IMR-90 (cell line): ENCODE measurements at regions not wholly inside any gene's neighbourhood (a gene's known extent, or its start where the extent isn't known, plus 50 kb on each side); places are given as distances from the start of the nearest gene placed in this dataset.

Experiments
- ATAC-seq: fragments of 200-7000 bp; cut with Tn5 transposase; 2 replicates; pipeline ENCODE4 v1.9.1; 2020; ENCODE audit warnings: low read depth, mild to moderate bottlenecking, moderate library complexity
- BruUV-seq: library from RNA; stranded (reverse); fragments of 400-500 nt; replicated peaks from 2 replicates; lab custom pipeline; 2021; lab: Mats Ljungman, UMichigan
- CTCF ChIA-PET: fragments of 300-600 bp; formaldehyde crosslinking; extraction: SDS; loops from one replicate; lab custom pipeline; 2021; ENCODE audit warnings: antibody characterized with exemption; lab: Yijun Ruan, JAX
- POLR2A ChIA-PET: fragments of 300-600 bp; sonication (Branson Sonifier 250); formaldehyde crosslinking; loops from one replicate; lab custom pipeline; 2022; ENCODE audit warnings: antibody characterized with exemption; ENCODE audit not compliant: unreplicated experiment; lab: Charles Lee
- DNase-seq: peaks from one replicate; pipeline ENCODE4 v3.0.0; 2013
- H2AFZ ChIP-seq: replicated peaks from 2 replicates; pipeline ENCODE3; 2013; ENCODE audit warnings: low read length, mild to moderate bottlenecking; ENCODE audit not compliant: poor library complexity
- H2AK5ac ChIP-seq: 2 replicates; pipeline ENCODE4 v1.6.1; 2013; ENCODE audit warnings: low read depth, low read length, inconsistent platforms
- H2AK9ac ChIP-seq: replicated peaks from 2 replicates; pipeline ENCODE3; 2013; ENCODE audit warnings: mild to moderate bottlenecking, low read depth, low read length, moderate library complexity; ENCODE audit not compliant: poor library complexity
- H2BK120ac ChIP-seq: 2 replicates; pipeline ENCODE4 v1.6.1; 2013; ENCODE audit warnings: low read depth, low read length, inconsistent platforms
- H2BK15ac ChIP-seq: 3 replicates; pipeline ENCODE4 v1.6.1; 2013; ENCODE audit warnings: low read depth, low read length, inconsistent platforms
- H2BK20ac ChIP-seq: 2 replicates; pipeline ENCODE4 v1.6.1; 2013; ENCODE audit warnings: low read depth, mild to moderate bottlenecking, inconsistent platforms, low read length, moderate library complexity
- H2BK5ac ChIP-seq: 2 replicates; pipeline ENCODE4 v1.6.1; 2013; ENCODE audit warnings: mild to moderate bottlenecking, low read depth, low read length, inconsistent platforms; ENCODE audit not compliant: poor library complexity, severe bottlenecking
- H3K14ac ChIP-seq: replicated peaks from 2 replicates; pipeline ENCODE4 v1.6.1; 2013; ENCODE audit warnings: low read depth, low read length, inconsistent platforms
- H3K18ac ChIP-seq: 2 replicates; pipeline ENCODE4 v1.6.1; 2013; ENCODE audit warnings: low read depth, low read length, control low read depth
- H3K23ac ChIP-seq: 2 replicates; pipeline ENCODE4 v1.6.1; 2013; ENCODE audit warnings: low read depth, low read length, inconsistent platforms
- H3K27ac ChIP-seq: 2 replicates; pipeline ENCODE4 v1.5.1; 2013; ENCODE audit warnings: mild to moderate bottlenecking, control low read depth, low read length; ENCODE audit not compliant: insufficient read depth
- H3K27me3 ChIP-seq: 2 replicates; pipeline ENCODE4 v1.6.1; 2013; ENCODE audit warnings: low read length; ENCODE audit not compliant: control insufficient read depth, insufficient read depth
- H3K36me3 ChIP-seq: 2 replicates; pipeline ENCODE4 v1.6.1; 2013; ENCODE audit warnings: low read length, mixed read lengths; ENCODE audit not compliant: control insufficient read depth, insufficient read depth
- H3K4ac ChIP-seq: 2 replicates; pipeline ENCODE4 v1.6.1; 2013; ENCODE audit warnings: low read depth, low read length, inconsistent platforms
- H3K4me1 ChIP-seq: 2 replicates; pipeline ENCODE4 v1.6.1; 2013; ENCODE audit warnings: low read length, mixed read lengths; ENCODE audit not compliant: control insufficient read depth, insufficient read depth
- H3K4me2 ChIP-seq: 2 replicates; pipeline ENCODE4 v1.6.1; 2013; ENCODE audit warnings: low read depth, mild to moderate bottlenecking, control low read depth, low read length, moderate library complexity
- H3K4me3 ChIP-seq: 2 replicates; pipeline ENCODE4 v1.5.1; 2013; ENCODE audit warnings: low read depth, mild to moderate bottlenecking, control low read depth, low read length, moderate library complexity; ENCODE audit not compliant: insufficient read depth
- H3K56ac ChIP-seq: 2 replicates; pipeline ENCODE4 v1.6.1; 2013; ENCODE audit warnings: low read length, inconsistent platforms; ENCODE audit not compliant: insufficient read depth; ENCODE audit errors: extremely low read depth
- H3K79me1 ChIP-seq, 2 experiments: 2 replicates each; pipeline ENCODE4 v1.6.1; 2013; ENCODE audit warnings: low read length in 2 of 2, inconsistent platforms in 1 of 2, low read depth in 1 of 2
- H3K9ac ChIP-seq: 2 replicates; pipeline ENCODE4 v1.6.1; 2013; ENCODE audit warnings: low read depth, low read length, control low read depth
- H3K9me1 ChIP-seq: 2 replicates; pipeline ENCODE4 v1.6.1; 2013; ENCODE audit warnings: low read length, inconsistent platforms; ENCODE audit not compliant: insufficient read depth
- H3K9me3 ChIP-seq: 2 replicates; pipeline ENCODE4 v1.6.1; 2013; ENCODE audit warnings: low read length; ENCODE audit not compliant: control insufficient read depth, insufficient read depth
- H4K20me1 ChIP-seq: 2 replicates; pipeline ENCODE4 v1.6.1; 2013; ENCODE audit warnings: low read length, inconsistent platforms; ENCODE audit not compliant: insufficient read depth
- H4K5ac ChIP-seq: 2 replicates; pipeline ENCODE4 v1.6.1; 2013; ENCODE audit warnings: mild to moderate bottlenecking, low read depth, low read length, control low read depth
- H4K8ac ChIP-seq, 2 experiments: 2 replicates each; pipeline ENCODE4 v1.6.1; 2013; ENCODE audit warnings: low read depth in 2 of 2, low read length in 2 of 2, control low read depth in 1 of 2, inconsistent platforms in 1 of 2
- H4K91ac ChIP-seq: 2 replicates; pipeline ENCODE4 v1.6.1; 2013; ENCODE audit warnings: low read depth, low read length, inconsistent platforms; ENCODE audit not compliant: insufficient read depth
- ELK1 ChIP-seq: fragments of 150-350 bp; IDR thresholded peaks from 2 replicates; pipeline ENCODE4 v1.6.1; 2016; ENCODE audit warnings: low read depth, mild to moderate bottlenecking, low read length, moderate library complexity, borderline replicate concordance
- FOS ChIP-seq: fragments of 150-350 bp; IDR thresholded peaks from 2 replicates; pipeline ENCODE4 v1.6.1; 2016; ENCODE audit warnings: low read depth, low read length
- MXI1 ChIP-seq: IDR thresholded peaks from 2 replicates; pipeline ENCODE4 v1.6.1; 2012; ENCODE audit warnings: low read depth, mild to moderate bottlenecking, low read length, moderate library complexity, borderline replicate concordance
- WGBS, 2 experiments: methylation state at CpG; one replicate each; pipeline versions ENCODE4 v1.1.5 to v1.1.7; 2013; ENCODE audit warnings: missing lambda C conversion rate in 2 of 2; ENCODE audit not compliant: insufficient read length in 1 of 2; ENCODE audit errors: extremely low coverage in 2 of 2; 5-methylcytosine and 5-hydroxymethylcytosine counted together
- dilution Hi-C: fragments of 300-500 bp; cut with HindIII; formaldehyde crosslinking; loops from one replicate; pipeline ENCODE4 v1.14.3; 2018; ENCODE audit warnings: low sequenced_read_pairs; ENCODE audit not compliant: unreplicated experiment
- in situ Hi-C: fragments of 300-500 bp; cut with MboI; formaldehyde crosslinking; loops from 3 replicates; pipeline ENCODE4 v1.14.3; 2019; ENCODE audit warnings: low sequenced_read_pairs, inconsistent platforms, mixed read lengths
- intact Hi-C: fragments of 100-400 bp; cut with micrococcal nuclease; formaldehyde crosslinking; loops from 2 replicates; pipeline ENCODE4 v1.10.0; 2022

GRCh38 chr12:42933461-42934081 lies 344.0 kb upstream of the PRICKLE1 start:
- ChIA-PET POLR2A (no interaction called here), CTCF (interaction anchor here (0.8 kb wide), 1 partner anchor 13 kb away, joined by 3 read pairs; no protein-coding TSS in a partner anchor)
- H3K9ac ChIP-seq: no peak overlapping the region
- H3K4me2 ChIP-seq: no peak overlapping the region
- no peak overlapping the region for H2BK5ac ChIP-seq
- no peak overlapping the region for H2AK5ac ChIP-seq
- H4K5ac ChIP-seq: no peak overlapping the region
- no peak overlapping the region for H2BK120ac ChIP-seq
- TF ChIP-seq FOS: no peak
- no peak for TF ChIP-seq ELK1
- TF ChIP-seq MXI1: no peak
- no peak overlapping the region for H2AK9ac ChIP-seq
- no peak overlapping the region for H2AFZ ChIP-seq
- H4K20me1 ChIP-seq: no peaks in the 10 kb centered on the region
- in situ Hi-C loops (no loop called here), dilution Hi-C loops (no loop called here), intact Hi-C loops (no loop called here)
- peaks cover 2% of the 10 kb centered on the region; the same call in 1 of the 2 replicates for H3K9me3 ChIP-seq
- no peak for DNase-seq
- no peak overlapping the region for H3K4me3 ChIP-seq
- peaks cover 6% of the 10 kb centered on the region; the same call in 1 of the 2 replicates for H3K4me1 ChIP-seq
- H4K91ac ChIP-seq: no peak overlapping the region
- no peak overlapping the region for H3K23ac ChIP-seq
- no peak overlapping the region for H3K27ac ChIP-seq
- no TSS peak for BruUV-seq
- no peak overlapping the region for H4K8ac ChIP-seq
- H3K79me1 ChIP-seq: no peaks in the 10 kb centered on the region
- H2BK20ac ChIP-seq: no peak overlapping the region
- H3K14ac ChIP-seq: no peak overlapping the region
- H3K36me3 ChIP-seq: no peaks in the 10 kb centered on the region
- 40% methylated on average over 1 of the region's 6 CpGs; no CpG with 5 or more reads in 1 of the 2 experiments for WGBS, 2 experiments
- no peak overlapping the region for H3K56ac ChIP-seq
- H3K27me3 ChIP-seq: no peaks in the 10 kb centered on the region
- H3K18ac ChIP-seq: 0 out of 2 replicates have a peak overlapping the region, but pooled peaks have one; percentile 13
- 0 out of 2 replicates have a peak overlapping the region, but pooled peaks have one; percentile 10 for H3K4ac ChIP-seq
- H3K9me1 ChIP-seq: no peaks in the 10 kb centered on the region
- H2BK15ac ChIP-seq: no peak overlapping the region
- no peak for ATAC-seq
